MM.1S (cell line): ENCODE measurements at regions not wholly inside any gene's neighbourhood (a gene's known extent, or its start where the extent isn't known, plus 50 kb on each side); places are given as distances from the start of the nearest gene placed in this dataset.

ENCODE experiments used
- DNase-seq: peaks from one replicate; pipeline ENCODE4 v3.0.0-alpha.2; 2015
- H2AFZ ChIP-seq: fragments of 300-600 bp; sonication (generic); 2 replicates; pipeline ENCODE4 v1.6.0; 2016; ENCODE audit warnings: antibody characterized with exemption, low read length
- H3F3A ChIP-seq: fragments of 300-600 bp; sonication (generic); 2 replicates; pipeline ENCODE4 v1.6.1; 2016; ENCODE audit warnings: mild to moderate bottlenecking, antibody characterized with exemption, low read length, moderate library complexity, mixed read lengths; ENCODE audit not compliant: insufficient read depth
- H3K27ac ChIP-seq: fragments of 300-600 bp; sonication (generic); 2 replicates; pipeline ENCODE4 v1.5.1; 2016; ENCODE audit warnings: mild to moderate bottlenecking, low read length
- H3K27me3 ChIP-seq: fragments of 300-600 bp; sonication (generic); replicated peaks from 2 replicates; pipeline ENCODE4 v1.6.0; 2016; ENCODE audit warnings: low read length; ENCODE audit not compliant: insufficient read depth
- H3K36me3 ChIP-seq: fragments of 300-600 bp; sonication (generic); replicated peaks from 2 replicates; pipeline ENCODE4 v1.6.1; 2016; ENCODE audit warnings: mild to moderate bottlenecking, low read length, mixed read lengths; ENCODE audit not compliant: insufficient read depth
- H3K4me1 ChIP-seq: fragments of 300-600 bp; sonication (generic); 2 replicates; pipeline ENCODE4 v1.6.1; 2016; ENCODE audit warnings: low read length, mixed read lengths
- H3K4me2 ChIP-seq: fragments of 300-600 bp; sonication (generic); 2 replicates; pipeline ENCODE4 v1.6.0; 2016; ENCODE audit warnings: low read depth, low read length
- H3K4me3 ChIP-seq: fragments of 300-600 bp; sonication (generic); 2 replicates; pipeline ENCODE4 v1.5.1; 2016; ENCODE audit warnings: low read length, mixed read lengths
- H3K79me2 ChIP-seq: fragments of 300-600 bp; sonication (generic); 2 replicates; pipeline ENCODE4 v1.6.1; 2016; ENCODE audit warnings: mixed run types, low read length, mixed read lengths
- H3K9ac ChIP-seq: fragments of 300-600 bp; sonication (generic); 2 replicates; pipeline ENCODE4 v1.6.1; 2016; ENCODE audit warnings: low read length, mixed read lengths
- H3K9me2 ChIP-seq: fragments of 300-600 bp; sonication (generic); replicated peaks from 2 replicates; pipeline ENCODE4 v1.6.1; 2016; ENCODE audit warnings: mild to moderate bottlenecking, low read length, mixed read lengths; ENCODE audit not compliant: insufficient read depth
- H3K9me3 ChIP-seq: fragments of 300-600 bp; sonication (generic); replicated peaks from 2 replicates; pipeline ENCODE4 v1.6.1; 2016; ENCODE audit warnings: mild to moderate bottlenecking, low read length, mixed read lengths; ENCODE audit not compliant: insufficient read depth
- H4K20me1 ChIP-seq: fragments of 300-600 bp; sonication (generic); 2 replicates; pipeline ENCODE4 v1.6.1; 2016; ENCODE audit warnings: mild to moderate bottlenecking, low read length, moderate library complexity, mixed read lengths; ENCODE audit not compliant: insufficient read depth
- EZH2 ChIP-seq: fragments of 300-600 bp; sonication (generic); optimal IDR thresholded peaks from 2 replicates; pipeline ENCODE3; 2017; ENCODE audit warnings: low read depth, mild to moderate bottlenecking, antibody characterized with exemption, low read length, mixed read lengths
- EZH2phosphoT487 ChIP-seq: fragments of 300-600 bp; sonication (generic); IDR thresholded peaks from 2 replicates; pipeline ENCODE4 v1.6.1; 2018; ENCODE audit warnings: antibody characterized with exemption, low read length
- TF ChIP-seq, protein P1 (sequence below): fragments of 300-600 bp; sonication (generic); IDR thresholded peaks from 2 replicates; pipeline ENCODE4 v1.5.1; 2016; ENCODE audit warnings: antibody characterized with exemption, low read length, mixed read lengths

DNA sequence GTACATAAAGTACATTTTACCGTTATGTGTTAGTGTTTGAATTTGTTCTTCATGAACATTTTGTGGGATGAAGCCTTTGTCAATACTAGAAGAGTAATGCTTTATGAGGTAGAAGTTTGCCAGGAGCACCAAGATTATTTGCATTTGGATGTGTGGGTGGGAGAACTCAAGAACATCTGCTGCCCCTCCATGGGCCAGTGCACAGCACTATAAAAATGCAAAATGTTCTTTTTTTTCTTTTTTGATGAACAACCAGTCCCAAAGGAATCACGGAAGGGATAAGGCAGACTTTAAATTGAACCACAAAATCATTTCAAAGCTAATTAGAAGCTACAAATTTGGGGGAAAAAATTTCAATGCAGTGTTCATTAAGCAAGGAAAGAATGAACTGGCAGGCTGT is 300.3 kb upstream of the NWD2 start:
- Histone ChIP-seq H3K9me3 (no peaks in the 10 kb centered on the region), H3K4me2 (no peak overlapping the region), H3F3A (no peaks in the 10 kb centered on the region), H3K9ac (no peak overlapping the region), H3K4me3 (no peak overlapping the region), H3K27me3 (no peaks in the 10 kb centered on the region), H3K79me2 (no peaks in the 10 kb centered on the region), H2AFZ (no peak overlapping the region), H4K20me1 (no peaks in the 10 kb centered on the region), H3K36me3 (no peaks in the 10 kb centered on the region), H3K4me1 (no peaks in the 10 kb centered on the region), H3K27ac (no peak overlapping the region), H3K9me2 (no peaks in the 10 kb centered on the region)
- no peak for DNase-seq
- TF ChIP-seq, protein P1, sequence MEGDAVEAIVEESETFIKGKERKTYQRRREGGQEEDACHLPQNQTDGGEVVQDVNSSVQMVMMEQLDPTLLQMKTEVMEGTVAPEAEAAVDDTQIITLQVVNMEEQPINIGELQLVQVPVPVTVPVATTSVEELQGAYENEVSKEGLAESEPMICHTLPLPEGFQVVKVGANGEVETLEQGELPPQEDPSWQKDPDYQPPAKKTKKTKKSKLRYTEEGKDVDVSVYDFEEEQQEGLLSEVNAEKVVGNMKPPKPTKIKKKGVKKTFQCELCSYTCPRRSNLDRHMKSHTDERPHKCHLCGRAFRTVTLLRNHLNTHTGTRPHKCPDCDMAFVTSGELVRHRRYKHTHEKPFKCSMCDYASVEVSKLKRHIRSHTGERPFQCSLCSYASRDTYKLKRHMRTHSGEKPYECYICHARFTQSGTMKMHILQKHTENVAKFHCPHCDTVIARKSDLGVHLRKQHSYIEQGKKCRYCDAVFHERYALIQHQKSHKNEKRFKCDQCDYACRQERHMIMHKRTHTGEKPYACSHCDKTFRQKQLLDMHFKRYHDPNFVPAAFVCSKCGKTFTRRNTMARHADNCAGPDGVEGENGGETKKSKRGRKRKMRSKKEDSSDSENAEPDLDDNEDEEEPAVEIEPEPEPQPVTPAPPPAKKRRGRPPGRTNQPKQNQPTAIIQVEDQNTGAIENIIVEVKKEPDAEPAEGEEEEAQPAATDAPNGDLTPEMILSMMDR, result no peak

GRCh38 chr4:36961420-36961819 is 283.1 kb upstream of the NWD2 start:
- no peak overlapping the region for H3K4me3 ChIP-seq
- no peaks in the 10 kb centered on the region for H3K9me2 ChIP-seq
- no peak overlapping the region for H3K27ac ChIP-seq
- no peaks in the 10 kb centered on the region for H3K9me3 ChIP-seq
- no peaks in the 10 kb centered on the region for H3K4me1 ChIP-seq
- no peak overlapping the region for H3K4me2 ChIP-seq
- H2AFZ ChIP-seq, result no peak overlapping the region
- H4K20me1 ChIP-seq, result no peaks in the 10 kb centered on the region
- H3K79me2 ChIP-seq, result no peaks in the 10 kb centered on the region
- no peaks in the 10 kb centered on the region for H3K27me3 ChIP-seq
- no peaks in the 10 kb centered on the region for H3F3A ChIP-seq
- H3K9ac ChIP-seq, result no peak overlapping the region
- TF ChIP-seq, protein P1, result no peak
- TF ChIP-seq EZH2 (no peak), EZH2phosphoT487 (no peak)
- DNase-seq, result no peak
- no peaks in the 10 kb centered on the region for H3K36me3 ChIP-seq

GRCh38 chr4:36966756-36967460 is 277.6 kb upstream of the NWD2 start:
- no peaks in the 10 kb centered on the region for H3F3A ChIP-seq
- TF ChIP-seq EZH2 (no peak), EZH2phosphoT487 (no peak)
- TF ChIP-seq, protein P1, result no peak
- H3K9ac ChIP-seq, result no peak overlapping the region
- no peaks in the 10 kb centered on the region for H3K9me2 ChIP-seq
- H3K4me3 ChIP-seq, result no peak overlapping the region
- H4K20me1 ChIP-seq, result no peaks in the 10 kb centered on the region
- H2AFZ ChIP-seq, result no peak overlapping the region
- H3K79me2 ChIP-seq, result no peaks in the 10 kb centered on the region
- H3K4me2 ChIP-seq, result no peak overlapping the region
- no peaks in the 10 kb centered on the region for H3K4me1 ChIP-seq
- no peaks in the 10 kb centered on the region for H3K9me3 ChIP-seq
- no peaks in the 10 kb centered on the region for H3K27me3 ChIP-seq
- no peak overlapping the region for H3K27ac ChIP-seq
- no peaks in the 10 kb centered on the region for H3K36me3 ChIP-seq
- DNase-seq, result no peak
